WTC11 (cell line): ENCODE measurements at regions not wholly inside any gene's neighbourhood (a gene's known extent, or its start where the extent isn't known, plus 50 kb on each side); places are given as distances from the start of the nearest gene placed in this dataset.

Experiments
- ATAC-seq: fragments of 200-7000 bp; cut with Tn5 transposase; 2 replicates; pipeline ENCODE4 v1.10.0; 2021; ENCODE audit warnings: mild to moderate bottlenecking, moderate library complexity
- CTCF ChIA-PET: fragments of 300-600 bp; sonication (Branson Sonifier 250); formaldehyde crosslinking; loops from one replicate; lab custom pipeline; 2021; ENCODE audit warnings: antibody characterized with exemption; lab: Charles Lee
- POLR2A ChIA-PET: fragments of 350-600 bp; sonication (Branson Sonifier 250); formaldehyde crosslinking; loops from one replicate; lab custom pipeline; 2021; ENCODE audit warnings: antibody characterized with exemption; lab: Charles Lee
- DNase-seq: peaks from one replicate; pipeline ENCODE4 v3.0.0; 2021; ENCODE audit warnings: low spot score
- H3K27ac Mint-ChIP-seq: 2 replicates; pipeline ENCODE4 v1.8.0; 2021; ENCODE audit warnings: mixed read lengths
- H3K27me3 Mint-ChIP-seq: 2 replicates; pipeline ENCODE4 v1.8.0; 2021; ENCODE audit warnings: low read depth, mild to moderate bottlenecking, moderate library complexity, mixed read lengths
- H3K36me3 Mint-ChIP-seq: 2 replicates; pipeline ENCODE4 v1.8.0; 2021; ENCODE audit warnings: mixed read lengths
- H3K4me1 Mint-ChIP-seq: 2 replicates; pipeline ENCODE4 v1.8.0; 2022; ENCODE audit warnings: mixed read lengths
- H3K4me3 Mint-ChIP-seq: 2 replicates; pipeline ENCODE4 v1.8.0; 2021; ENCODE audit warnings: mild to moderate bottlenecking, moderate library complexity, mixed read lengths
- H3K9me3 Mint-ChIP-seq: 2 replicates; pipeline ENCODE4 v1.8.0; 2021; ENCODE audit warnings: mixed read lengths
- ATF1 ChIP-seq: sonication (generic); formaldehyde crosslinking; IDR thresholded peaks from 2 replicates; pipeline ENCODE4 v1.8.1; 2023; ENCODE audit warnings: mild to moderate bottlenecking, moderate library complexity, missing genetic modification reagents
- ATF3 ChIP-seq: sonication (generic); formaldehyde crosslinking; conservative IDR thresholded peaks from 2 replicates; pipeline ENCODE4 v1.8.1; 2022; ENCODE audit warnings: mild to moderate bottlenecking, missing genetic modification reagents
- IRF2 ChIP-seq: sonication (generic); formaldehyde crosslinking; IDR thresholded peaks from 2 replicates; pipeline ENCODE4 v1.8.0; 2022; ENCODE audit warnings: low read depth, missing genetic modification reagents, borderline replicate concordance
- JAZF1 ChIP-seq: fragments of 250-450 bp; sonication (Bioruptor Pico); IDR thresholded peaks from 2 replicates; pipeline ENCODE4 v1.9.0; 2021; ENCODE audit warnings: moderate library complexity, mild to moderate bottlenecking, inconsistent platforms
- JUN ChIP-seq: sonication (generic); formaldehyde crosslinking; IDR thresholded peaks from 2 replicates; pipeline ENCODE4 v1.8.0; 2023; ENCODE audit warnings: mild to moderate bottlenecking, missing genetic modification reagents
- NFE2L1 ChIP-seq: sonication (generic); formaldehyde crosslinking; IDR thresholded peaks from 2 replicates; pipeline ENCODE4 v1.8.1; 2023; ENCODE audit warnings: missing genetic modification reagents
- NR1H2 ChIP-seq: sonication (generic); formaldehyde crosslinking; IDR thresholded peaks from 2 replicates; pipeline ENCODE4 v1.9.0; 2021; ENCODE audit warnings: mild to moderate bottlenecking, moderate library complexity, missing genetic modification reagents
- NR2C2 ChIP-seq: sonication (generic); formaldehyde crosslinking; IDR thresholded peaks from 2 replicates; pipeline ENCODE4 v1.8.0; 2022; ENCODE audit warnings: mild to moderate bottlenecking, missing genetic modification reagents
- OVOL2 ChIP-seq: fragments of 250-450 bp; sonication (Bioruptor Pico); IDR thresholded peaks from 2 replicates; pipeline ENCODE4 v1.9.0; 2021; ENCODE audit warnings: mild to moderate bottlenecking, borderline replicate concordance
- SMAD4 ChIP-seq: sonication (generic); formaldehyde crosslinking; IDR thresholded peaks from 2 replicates; pipeline ENCODE4 v1.8.0; 2022; ENCODE audit warnings: mild to moderate bottlenecking, missing genetic modification reagents
- TP53 ChIP-seq: sonication (generic); formaldehyde crosslinking; IDR thresholded peaks from 2 replicates; pipeline ENCODE4 v1.8.1; 2023; ENCODE audit warnings: mild to moderate bottlenecking, missing genetic modification reagents
- ZBTB21 ChIP-seq: sonication (generic); formaldehyde crosslinking; IDR thresholded peaks from 2 replicates; pipeline ENCODE4 v1.8.1; 2023; ENCODE audit warnings: mild to moderate bottlenecking, missing genetic modification reagents, borderline replicate concordance
- ZBTB43 ChIP-seq: sonication (generic); formaldehyde crosslinking; IDR thresholded peaks from 2 replicates; pipeline ENCODE4 v1.8.1; 2023; ENCODE audit warnings: mild to moderate bottlenecking, missing genetic modification reagents
- ZNF121 ChIP-seq: sonication (generic); formaldehyde crosslinking; IDR thresholded peaks from 2 replicates; pipeline ENCODE4 v1.8.0; 2023; ENCODE audit warnings: missing genetic modification reagents
- ZNF396 ChIP-seq: fragments of 250-450 bp; sonication (Bioruptor Pico); IDR thresholded peaks from 2 replicates; pipeline ENCODE4 v1.8.0; 2021; ENCODE audit warnings: mild to moderate bottlenecking, moderate library complexity, borderline replicate concordance
- ZNF425 ChIP-seq: fragments of 250-450 bp; sonication (Bioruptor Pico); conservative IDR thresholded peaks from 2 replicates; pipeline ENCODE4 v1.9.0; 2021; ENCODE audit warnings: mild to moderate bottlenecking
- ZSCAN18 ChIP-seq: fragments of 250-450 bp; sonication (Bioruptor Pico); IDR thresholded peaks from 2 replicates; pipeline ENCODE4 v2.1.2; 2022; ENCODE audit warnings: mild to moderate bottlenecking, moderate library complexity
- TF ChIP-seq, protein P1 (sequence below): sonication (generic); formaldehyde crosslinking; IDR thresholded peaks from 2 replicates; pipeline ENCODE4 v1.8.1; 2023; ENCODE audit warnings: mild to moderate bottlenecking, missing genetic modification reagents, borderline replicate concordance

- TF ChIP-seq IRF2 (no peak), TP53 (CRISPR knock-in tag) (no peak), NR2C2 (CRISPR knock-in tag) (no peak), SMAD4 (CRISPR knock-in tag) (no peak), ZBTB43 (CRISPR knock-in tag) (no peak), ZSCAN18 (no peak), ZNF396 (CRISPR knock-in tag) (no peak), OVOL2 (CRISPR knock-in tag) (no peak), ATF1 (CRISPR knock-in tag) (no peak)
- H3K27ac Mint-ChIP-seq, result no peak overlapping the region
- H3K36me3 Mint-ChIP-seq, result no peaks in the 10 kb centered on the region
- DNase-seq (no peak), ATAC-seq (no peak)
- no peaks in the 10 kb centered on the region for H3K4me1 Mint-ChIP-seq
- H3K4me3 Mint-ChIP-seq, result no peak overlapping the region
- ChIA-PET CTCF (interaction anchor here (0.8 kb wide), 1 partner anchor 38 kb away, joined by 3 read pairs; no protein-coding TSS in a partner anchor), POLR2A (no interaction called here)
- H3K9me3 Mint-ChIP-seq, result no peaks in the 10 kb centered on the region
- H3K27me3 Mint-ChIP-seq, result no peaks in the 10 kb centered on the region
Observed at GRCh38 chr4:1541449-1542225, 135.4 kb upstream of the NKX1-1 start.

DNA sequence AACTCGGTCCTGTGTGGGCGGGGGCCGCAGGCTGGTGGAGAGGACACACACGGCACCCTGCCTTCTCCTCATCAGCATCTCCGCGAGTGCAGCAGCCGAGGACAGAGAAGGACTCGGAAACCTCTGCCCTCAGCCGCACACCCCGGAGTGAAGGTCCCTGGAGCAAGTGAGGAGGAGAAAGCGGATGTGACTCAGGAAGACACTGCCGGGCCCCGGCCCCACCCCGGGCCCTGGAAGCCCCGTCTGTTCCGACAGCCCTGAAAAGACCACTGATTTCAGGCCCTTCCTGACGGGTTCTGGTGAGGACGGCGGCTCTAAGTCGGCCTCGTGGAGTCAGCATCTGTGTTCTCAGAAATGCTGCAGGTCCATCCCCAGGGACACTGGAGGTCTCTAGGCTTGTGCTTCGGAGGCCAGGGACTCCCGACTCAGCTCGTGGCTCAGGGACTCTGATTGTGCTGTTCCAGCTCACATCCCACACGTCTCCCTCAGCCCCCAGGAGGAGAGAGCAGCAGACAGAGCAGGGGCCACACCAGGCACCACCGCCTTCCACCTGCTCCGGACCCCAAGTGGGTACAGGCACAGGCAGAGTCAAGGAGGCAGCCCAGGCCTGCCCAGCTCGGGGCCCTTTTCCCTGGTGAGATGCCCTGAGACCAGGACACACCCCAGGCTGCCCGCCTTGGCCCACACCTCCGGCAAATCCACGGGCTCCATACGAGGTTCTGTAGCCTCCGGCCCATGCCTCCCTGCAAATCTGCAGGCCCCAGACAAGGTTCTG, 134.5 kb upstream of the NKX1-1 start:
- ChIA-PET CTCF (interaction anchor here (0.8 kb wide), 1 partner anchor 39 kb away, joined by 3 read pairs; no protein-coding TSS in a partner anchor), POLR2A (no interaction called here)
- no peak overlapping the region for H3K4me3 Mint-ChIP-seq
- no peaks in the 10 kb centered on the region for H3K27me3 Mint-ChIP-seq
- TF ChIP-seq ATF1 (CRISPR knock-in tag), result no peak
- no peak for TF ChIP-seq ZNF121 (CRISPR knock-in tag)
- TF ChIP-seq NR1H2, result no peak
- no peaks in the 10 kb centered on the region for H3K4me1 Mint-ChIP-seq
- H3K27ac Mint-ChIP-seq, result no peak overlapping the region
- no peaks in the 10 kb centered on the region for H3K9me3 Mint-ChIP-seq
- no peak for ATAC-seq
- no peaks in the 10 kb centered on the region for H3K36me3 Mint-ChIP-seq
- DNase-seq, result no peak

GRCh38 chr4:1539859-1540600, 133.8 kb upstream of the NKX1-1 start:
- no peak for ATAC-seq
- CTCF ChIA-PET, result no interaction called here
- H3K9me3 Mint-ChIP-seq, result no peaks in the 10 kb centered on the region
- no peaks in the 10 kb centered on the region for H3K4me1 Mint-ChIP-seq
- H3K4me3 Mint-ChIP-seq, result no peak overlapping the region
- H3K27me3 Mint-ChIP-seq, result no peaks in the 10 kb centered on the region
- no peak for DNase-seq
- POLR2A ChIA-PET, result no interaction called here
- no peak overlapping the region for H3K27ac Mint-ChIP-seq
- no peaks in the 10 kb centered on the region for H3K36me3 Mint-ChIP-seq
- TF ChIP-seq ZSCAN18, result no peak
- no peak for TF ChIP-seq ATF3 (CRISPR knock-in tag)
- no peak for TF ChIP-seq JUN (CRISPR knock-in tag)
- TF ChIP-seq NFE2L1 (CRISPR knock-in tag), result no peak
- TF ChIP-seq TP53 (CRISPR knock-in tag), result no peak
- no peak for TF ChIP-seq JAZF1
- no peak for TF ChIP-seq ZBTB21 (CRISPR knock-in tag)
- no peak for TF ChIP-seq ZNF425
- TF ChIP-seq, protein P1, sequence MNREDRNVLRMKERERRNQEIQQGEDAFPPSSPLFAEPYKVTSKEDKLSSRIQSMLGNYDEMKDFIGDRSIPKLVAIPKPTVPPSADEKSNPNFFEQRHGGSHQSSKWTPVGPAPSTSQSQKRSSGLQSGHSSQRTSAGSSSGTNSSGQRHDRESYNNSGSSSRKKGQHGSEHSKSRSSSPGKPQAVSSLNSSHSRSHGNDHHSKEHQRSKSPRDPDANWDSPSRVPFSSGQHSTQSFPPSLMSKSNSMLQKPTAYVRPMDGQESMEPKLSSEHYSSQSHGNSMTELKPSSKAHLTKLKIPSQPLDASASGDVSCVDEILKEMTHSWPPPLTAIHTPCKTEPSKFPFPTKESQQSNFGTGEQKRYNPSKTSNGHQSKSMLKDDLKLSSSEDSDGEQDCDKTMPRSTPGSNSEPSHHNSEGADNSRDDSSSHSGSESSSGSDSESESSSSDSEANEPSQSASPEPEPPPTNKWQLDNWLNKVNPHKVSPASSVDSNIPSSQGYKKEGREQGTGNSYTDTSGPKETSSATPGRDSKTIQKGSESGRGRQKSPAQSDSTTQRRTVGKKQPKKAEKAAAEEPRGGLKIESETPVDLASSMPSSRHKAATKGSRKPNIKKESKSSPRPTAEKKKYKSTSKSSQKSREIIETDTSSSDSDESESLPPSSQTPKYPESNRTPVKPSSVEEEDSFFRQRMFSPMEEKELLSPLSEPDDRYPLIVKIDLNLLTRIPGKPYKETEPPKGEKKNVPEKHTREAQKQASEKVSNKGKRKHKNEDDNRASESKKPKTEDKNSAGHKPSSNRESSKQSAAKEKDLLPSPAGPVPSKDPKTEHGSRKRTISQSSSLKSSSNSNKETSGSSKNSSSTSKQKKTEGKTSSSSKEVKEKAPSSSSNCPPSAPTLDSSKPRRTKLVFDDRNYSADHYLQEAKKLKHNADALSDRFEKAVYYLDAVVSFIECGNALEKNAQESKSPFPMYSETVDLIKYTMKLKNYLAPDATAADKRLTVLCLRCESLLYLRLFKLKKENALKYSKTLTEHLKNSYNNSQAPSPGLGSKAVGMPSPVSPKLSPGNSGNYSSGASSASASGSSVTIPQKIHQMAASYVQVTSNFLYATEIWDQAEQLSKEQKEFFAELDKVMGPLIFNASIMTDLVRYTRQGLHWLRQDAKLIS, result no peak
